ENCODE measurements at regions not wholly inside any gene's neighbourhood (a gene's known extent, or its start where the extent isn't known, plus 50 kb on each side); places are given as distances from the start of the nearest gene placed in this dataset.

GRCh38 chr1:4452701-4453100 is 201.7 kb upstream of the AJAP1 start:
- Histone ChIP-seq H3K36me3 (ENCODE audit: control insufficient read depth, low read length) (no peaks in the 10 kb centered on the region), H3F3A (ENCODE audit: control insufficient read depth, insufficient read depth) (no peaks in the 10 kb centered on the region), H3K9me3 (ENCODE audit: control insufficient read depth, insufficient read depth, low read length) (peaks cover 9% of the 10 kb centered on the region), H3K27me3 (ENCODE audit: control insufficient read depth, low read length) (peaks cover 2% of the 10 kb centered on the region; the same call in 1 of the 2 replicates), H3K79me2 (ENCODE audit: control insufficient read depth, low read length) (no peaks in the 10 kb centered on the region), H3K27ac (ENCODE audit: low read depth, low read length) (no peak overlapping the region), H3K4me2 (ENCODE audit: low read length) (no peak overlapping the region), H3K9me2 (replicated peaks; ENCODE audit: control insufficient read depth, low read length) (no peaks in the 10 kb centered on the region), H3K4me3 (ENCODE audit: low read length) (no peak overlapping the region), H3K4me1 (ENCODE audit: control insufficient read depth, low read length) (no peaks in the 10 kb centered on the region), H4K20me1 (ENCODE audit: control insufficient read depth, insufficient read depth, low read depth, low read length) (no peaks in the 10 kb centered on the region)
- no peak for TF ChIP-seq CTCF (IDR thresholded peaks at IDR 0.05; ENCODE audit: low read depth, low read length, poor library complexity, severe bottlenecking)
- no peak for TF ChIP-seq EZH2phosphoT487 (IDR thresholded peaks at IDR 0.05; ENCODE audit: borderline replicate concordance, low read length)

- no peaks in the 10 kb centered on the region for H4K20me1 ChIP-seq (ENCODE audit: control insufficient read depth, insufficient read depth, low read depth, low read length)
- peaks cover 9% of the 10 kb centered on the region for H3K9me3 ChIP-seq (ENCODE audit: control insufficient read depth, insufficient read depth, low read length)
- no peaks in the 10 kb centered on the region for H3K79me2 ChIP-seq (ENCODE audit: control insufficient read depth, low read length)
- H3K27ac ChIP-seq (ENCODE audit: low read depth, low read length), result no peak overlapping the region
- TF ChIP-seq CTCF (IDR thresholded peaks at IDR 0.05; ENCODE audit: low read depth, low read length, poor library complexity, severe bottlenecking) (no peak), EZH2phosphoT487 (IDR thresholded peaks at IDR 0.05; ENCODE audit: borderline replicate concordance, low read length) (no peak)
- H3K4me1 ChIP-seq (ENCODE audit: control insufficient read depth, low read length), result no peaks in the 10 kb centered on the region
- no peak overlapping the region for H3K4me3 ChIP-seq (ENCODE audit: low read length)
- no peaks in the 10 kb centered on the region for H3F3A ChIP-seq (ENCODE audit: control insufficient read depth, insufficient read depth)
- H3K27me3 ChIP-seq (ENCODE audit: control insufficient read depth, low read length), result no peaks in the 10 kb centered on the region
- no peak overlapping the region for H3K4me2 ChIP-seq (ENCODE audit: low read length)
- no peaks in the 10 kb centered on the region for H3K36me3 ChIP-seq (ENCODE audit: control insufficient read depth, low read length)
- H3K9me2 ChIP-seq (replicated peaks; ENCODE audit: control insufficient read depth, low read length), result no peaks in the 10 kb centered on the region
Measured at GRCh38 chr1:4460052-4460451, 194.4 kb upstream of the AJAP1 start.

- no peaks in the 10 kb centered on the region for H3K36me3 ChIP-seq (ENCODE audit: control insufficient read depth, low read length)
- no peak overlapping the region for H3K27ac ChIP-seq (ENCODE audit: low read depth, low read length)
- no peak for TF ChIP-seq EZH2phosphoT487 (IDR thresholded peaks at IDR 0.05; ENCODE audit: borderline replicate concordance, low read length)
- TF ChIP-seq CTCF (IDR thresholded peaks at IDR 0.05; ENCODE audit: low read depth, low read length, poor library complexity, severe bottlenecking), result no peak
- H3K9me3 ChIP-seq (ENCODE audit: control insufficient read depth, insufficient read depth, low read length), result peaks cover 8% of the 10 kb centered on the region
- H3K4me1 ChIP-seq (ENCODE audit: control insufficient read depth, low read length), result no peaks in the 10 kb centered on the region
- H3K79me2 ChIP-seq (ENCODE audit: control insufficient read depth, low read length), result no peaks in the 10 kb centered on the region
- H3K4me2 ChIP-seq (ENCODE audit: low read length), result no peak overlapping the region
- no peak overlapping the region for H3K4me3 ChIP-seq (ENCODE audit: low read length)
- H3K27me3 ChIP-seq (ENCODE audit: control insufficient read depth, low read length), result no peaks in the 10 kb centered on the region
- no peaks in the 10 kb centered on the region for H4K20me1 ChIP-seq (ENCODE audit: control insufficient read depth, insufficient read depth, low read depth, low read length)
- H3K9me2 ChIP-seq (replicated peaks; ENCODE audit: control insufficient read depth, low read length), result no peaks in the 10 kb centered on the region
- no peaks in the 10 kb centered on the region for H3F3A ChIP-seq (ENCODE audit: control insufficient read depth, insufficient read depth)
Measured at GRCh38 chr1:4460651-4461050, 193.8 kb upstream of the AJAP1 start.

Measured in DOHH2 (cell line).